ENCODE measurements at regions not wholly inside any gene's neighbourhood (a gene's known extent, or its start where the extent isn't known, plus 50 kb on each side); places are given as distances from the start of the nearest gene placed in this dataset.

GRCh38 chr11:10392095-10393079 is 62.7 kb upstream of the AMPD3 start:
- no CpG with 5 or more reads among the region's 11 CpGs for WGBS (ENCODE audit: extremely low coverage, insufficient read length, low lambda C conversion rate)
- no peak overlapping the region for H3K27ac ChIP-seq (ENCODE audit: insufficient read length, low read depth, low read length)
- no peak for TF ChIP-seq CTCF (conservative IDR thresholded peaks at IDR 0.05)
- H3K27me3 ChIP-seq (ENCODE audit: insufficient read depth, low read length), result no peaks in the 10 kb centered on the region
- no peak for DNase-seq
- Mint-ChIP-seq H3K4me3 (no peak overlapping the region), H3K27me3 (ENCODE audit: low read depth) (peaks cover 10% of the 10 kb centered on the region), H3K4me1 (peaks cover 18 to 29% of the 10 kb centered on the region in 2 experiments), H3K9me3 (peaks cover 7 to 10% of the 10 kb centered on the region in 2 experiments; a peak in 4 of 5 replicates), H3K27ac (peak overlapping the region in 1 of 3 experiments; percentile 49; a peak in 1 of 7 replicates), H3K36me3 (ENCODE audit: insufficient read depth in 1 of 3, low read depth in 3 of 3) (peaks cover 0 to 10% (median 8%) of the 10 kb centered on the region in 3 experiments)
- H4K91ac ChIP-seq (ENCODE audit: insufficient read length, low read depth, low read length), result no peak overlapping the region
- no peak overlapping the region for H3K56ac ChIP-seq (ENCODE audit: insufficient read length, low read depth, low read length)
- H3K4me1 ChIP-seq (ENCODE audit: insufficient read depth, low read length), result no peaks in the 10 kb centered on the region
- no peaks in the 10 kb centered on the region for H3K23me2 ChIP-seq (ENCODE audit: insufficient read length, low read depth, low read length, poor library complexity, severe bottlenecking)
- H3K79me1 ChIP-seq (ENCODE audit: insufficient read depth, low read depth, low read length, poor library complexity, severe bottlenecking), result no peaks in the 10 kb centered on the region
- no peaks in the 10 kb centered on the region for H3K79me2 ChIP-seq (ENCODE audit: insufficient read depth, low read length)
- H2BK120ac ChIP-seq (ENCODE audit: low read depth, low read length, poor library complexity, severe bottlenecking), result no peak overlapping the region
- no peak overlapping the region for H2BK5ac ChIP-seq (ENCODE audit: insufficient read length, low read length)
- H3K23ac ChIP-seq (ENCODE audit: insufficient read length, low read depth, low read length), result no peak overlapping the region
- no peak overlapping the region for H3K18ac ChIP-seq (ENCODE audit: insufficient read length, low read depth, low read length)
- no peak overlapping the region for H2AK5ac ChIP-seq (ENCODE audit: insufficient read length, low read length)
- no peak overlapping the region for H3K4me2 ChIP-seq (ENCODE audit: insufficient read depth, insufficient read length, low read length)
- H3K14ac ChIP-seq (ENCODE audit: insufficient read depth, low read length), result no peak overlapping the region
- no peak overlapping the region for H3K4ac ChIP-seq (ENCODE audit: low read depth, low read length)
- no peaks in the 10 kb centered on the region for H4K20me1 ChIP-seq (ENCODE audit: control insufficient read depth, insufficient read depth, insufficient read length)
- H3K9me3 ChIP-seq (ENCODE audit: control insufficient read depth, low read depth, low read length), result no peaks in the 10 kb centered on the region
- no peak overlapping the region for H3T11ph ChIP-seq (ENCODE audit: low read length)
- no peak overlapping the region for H2BK12ac ChIP-seq (ENCODE audit: insufficient read length, low read depth, low read length)
- H2BK15ac ChIP-seq (ENCODE audit: low read depth, low read length), result no peak overlapping the region
- H2AFZ ChIP-seq (ENCODE audit: low read length), result no peak overlapping the region
- no peak overlapping the region for H2BK20ac ChIP-seq (ENCODE audit: low read depth, low read length, poor library complexity, severe bottlenecking)
- H4K8ac ChIP-seq (replicated peaks; ENCODE audit: insufficient read length, low read depth, low read length), result no peak overlapping the region
- H4K5ac ChIP-seq (ENCODE audit: insufficient read length, low read depth, low read length), result no peak overlapping the region
- no peak overlapping the region for H3K9ac ChIP-seq (ENCODE audit: extremely low read depth, insufficient read length, low read length)

Data from H9 (cell line).